MM.1S (cell line): ENCODE measurements at regions not wholly inside any gene's neighbourhood (a gene's known extent, or its start where the extent isn't known, plus 50 kb on each side); places are given as distances from the start of the nearest gene placed in this dataset.

Source experiments
- DNase-seq: peaks from one replicate; pipeline ENCODE4 v3.0.0-alpha.2; 2015
- H2AFZ ChIP-seq: fragments of 300-600 bp; sonication (generic); 2 replicates; pipeline ENCODE4 v1.6.0; 2016; ENCODE audit warnings: antibody characterized with exemption, low read length
- H3F3A ChIP-seq: fragments of 300-600 bp; sonication (generic); 2 replicates; pipeline ENCODE4 v1.6.1; 2016; ENCODE audit warnings: mild to moderate bottlenecking, antibody characterized with exemption, low read length, moderate library complexity, mixed read lengths; ENCODE audit not compliant: insufficient read depth
- H3K27ac ChIP-seq: fragments of 300-600 bp; sonication (generic); 2 replicates; pipeline ENCODE4 v1.5.1; 2016; ENCODE audit warnings: mild to moderate bottlenecking, low read length
- H3K27me3 ChIP-seq: fragments of 300-600 bp; sonication (generic); replicated peaks from 2 replicates; pipeline ENCODE4 v1.6.0; 2016; ENCODE audit warnings: low read length; ENCODE audit not compliant: insufficient read depth
- H3K36me3 ChIP-seq: fragments of 300-600 bp; sonication (generic); replicated peaks from 2 replicates; pipeline ENCODE4 v1.6.1; 2016; ENCODE audit warnings: mild to moderate bottlenecking, low read length, mixed read lengths; ENCODE audit not compliant: insufficient read depth
- H3K4me1 ChIP-seq: fragments of 300-600 bp; sonication (generic); 2 replicates; pipeline ENCODE4 v1.6.1; 2016; ENCODE audit warnings: low read length, mixed read lengths
- H3K4me2 ChIP-seq: fragments of 300-600 bp; sonication (generic); 2 replicates; pipeline ENCODE4 v1.6.0; 2016; ENCODE audit warnings: low read depth, low read length
- H3K4me3 ChIP-seq: fragments of 300-600 bp; sonication (generic); 2 replicates; pipeline ENCODE4 v1.5.1; 2016; ENCODE audit warnings: low read length, mixed read lengths
- H3K79me2 ChIP-seq: fragments of 300-600 bp; sonication (generic); 2 replicates; pipeline ENCODE4 v1.6.1; 2016; ENCODE audit warnings: mixed run types, low read length, mixed read lengths
- H3K9ac ChIP-seq: fragments of 300-600 bp; sonication (generic); 2 replicates; pipeline ENCODE4 v1.6.1; 2016; ENCODE audit warnings: low read length, mixed read lengths
- H3K9me2 ChIP-seq: fragments of 300-600 bp; sonication (generic); replicated peaks from 2 replicates; pipeline ENCODE4 v1.6.1; 2016; ENCODE audit warnings: mild to moderate bottlenecking, low read length, mixed read lengths; ENCODE audit not compliant: insufficient read depth
- H3K9me3 ChIP-seq: fragments of 300-600 bp; sonication (generic); replicated peaks from 2 replicates; pipeline ENCODE4 v1.6.1; 2016; ENCODE audit warnings: mild to moderate bottlenecking, low read length, mixed read lengths; ENCODE audit not compliant: insufficient read depth
- H4K20me1 ChIP-seq: fragments of 300-600 bp; sonication (generic); 2 replicates; pipeline ENCODE4 v1.6.1; 2016; ENCODE audit warnings: mild to moderate bottlenecking, low read length, moderate library complexity, mixed read lengths; ENCODE audit not compliant: insufficient read depth
- EZH2 ChIP-seq: fragments of 300-600 bp; sonication (generic); optimal IDR thresholded peaks from 2 replicates; pipeline ENCODE3; 2017; ENCODE audit warnings: low read depth, mild to moderate bottlenecking, antibody characterized with exemption, low read length, mixed read lengths
- EZH2phosphoT487 ChIP-seq: fragments of 300-600 bp; sonication (generic); IDR thresholded peaks from 2 replicates; pipeline ENCODE4 v1.6.1; 2018; ENCODE audit warnings: antibody characterized with exemption, low read length
- TF ChIP-seq, protein P1 (sequence below): fragments of 300-600 bp; sonication (generic); IDR thresholded peaks from 2 replicates; pipeline ENCODE4 v1.5.1; 2016; ENCODE audit warnings: antibody characterized with exemption, low read length, mixed read lengths

GRCh38 chr4:38535717-38536116, 128.3 kb upstream of the KLF3 start:
- Histone ChIP-seq H4K20me1 (no peaks in the 10 kb centered on the region), H3F3A (no peaks in the 10 kb centered on the region), H2AFZ (no peak overlapping the region), H3K4me3 (no peak overlapping the region), H3K27ac (no peak overlapping the region), H3K27me3 (no peaks in the 10 kb centered on the region), H3K4me2 (no peak overlapping the region), H3K9ac (no peak overlapping the region), H3K79me2 (no peaks in the 10 kb centered on the region), H3K9me2 (no peaks in the 10 kb centered on the region), H3K36me3 (no peaks in the 10 kb centered on the region), H3K9me3 (no peaks in the 10 kb centered on the region), H3K4me1 (no peaks in the 10 kb centered on the region)
- no peak for DNase-seq
- TF ChIP-seq EZH2phosphoT487 = no peak
- TF ChIP-seq EZH2 = no peak
- TF ChIP-seq, protein P1, sequence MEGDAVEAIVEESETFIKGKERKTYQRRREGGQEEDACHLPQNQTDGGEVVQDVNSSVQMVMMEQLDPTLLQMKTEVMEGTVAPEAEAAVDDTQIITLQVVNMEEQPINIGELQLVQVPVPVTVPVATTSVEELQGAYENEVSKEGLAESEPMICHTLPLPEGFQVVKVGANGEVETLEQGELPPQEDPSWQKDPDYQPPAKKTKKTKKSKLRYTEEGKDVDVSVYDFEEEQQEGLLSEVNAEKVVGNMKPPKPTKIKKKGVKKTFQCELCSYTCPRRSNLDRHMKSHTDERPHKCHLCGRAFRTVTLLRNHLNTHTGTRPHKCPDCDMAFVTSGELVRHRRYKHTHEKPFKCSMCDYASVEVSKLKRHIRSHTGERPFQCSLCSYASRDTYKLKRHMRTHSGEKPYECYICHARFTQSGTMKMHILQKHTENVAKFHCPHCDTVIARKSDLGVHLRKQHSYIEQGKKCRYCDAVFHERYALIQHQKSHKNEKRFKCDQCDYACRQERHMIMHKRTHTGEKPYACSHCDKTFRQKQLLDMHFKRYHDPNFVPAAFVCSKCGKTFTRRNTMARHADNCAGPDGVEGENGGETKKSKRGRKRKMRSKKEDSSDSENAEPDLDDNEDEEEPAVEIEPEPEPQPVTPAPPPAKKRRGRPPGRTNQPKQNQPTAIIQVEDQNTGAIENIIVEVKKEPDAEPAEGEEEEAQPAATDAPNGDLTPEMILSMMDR = no peak

- H4K20me1 ChIP-seq = no peaks in the 10 kb centered on the region
- no peaks in the 10 kb centered on the region for H3K36me3 ChIP-seq
- H3K27me3 ChIP-seq = no peaks in the 10 kb centered on the region
- H3F3A ChIP-seq = no peaks in the 10 kb centered on the region
- H3K4me2 ChIP-seq = no peak overlapping the region
- H2AFZ ChIP-seq = no peak overlapping the region
- DNase-seq = no peak
- H3K79me2 ChIP-seq = no peaks in the 10 kb centered on the region
- H3K4me3 ChIP-seq = no peak overlapping the region
- H3K27ac ChIP-seq = no peak overlapping the region
- H3K4me1 ChIP-seq = no peaks in the 10 kb centered on the region
- H3K9me3 ChIP-seq = no peaks in the 10 kb centered on the region
- TF ChIP-seq, protein P1 = no peak
- no peak for TF ChIP-seq EZH2
- TF ChIP-seq EZH2phosphoT487 = no peak
- no peak overlapping the region for H3K9ac ChIP-seq
- no peaks in the 10 kb centered on the region for H3K9me2 ChIP-seq
Observed at GRCh38 chr4:38536716-38537115, 127.3 kb upstream of the KLF3 start.

DNA sequence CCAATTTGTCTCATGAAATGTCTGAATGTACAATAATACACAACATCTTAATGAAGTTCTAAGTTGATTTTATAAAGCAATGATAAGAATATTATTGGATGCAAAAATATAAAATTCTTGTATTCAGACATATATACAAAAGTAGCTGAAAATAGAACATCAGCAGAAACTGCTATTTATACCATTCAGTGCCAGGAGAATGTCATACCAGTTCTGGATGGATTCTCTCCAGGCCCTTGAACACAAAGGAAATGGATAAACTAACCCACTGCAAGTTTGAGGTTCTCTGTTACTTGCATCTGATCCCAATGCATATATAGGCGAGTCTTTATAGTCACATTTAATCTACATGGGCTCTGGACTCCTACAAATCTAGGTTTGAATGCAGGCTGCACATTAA, 126.3 kb upstream of the KLF3 start:
- H3K79me2 ChIP-seq = no peaks in the 10 kb centered on the region
- H3K9me3 ChIP-seq = no peaks in the 10 kb centered on the region
- H2AFZ ChIP-seq = no peak overlapping the region

More for the DNA sequence above, 126.3 kb upstream of the KLF3 start:
- H3K9me2 ChIP-seq = no peaks in the 10 kb centered on the region
- H3K36me3 ChIP-seq = no peaks in the 10 kb centered on the region
- no peak overlapping the region for H3K4me2 ChIP-seq
- no peak overlapping the region for H3K9ac ChIP-seq
- TF ChIP-seq EZH2phosphoT487 = no peak
- TF ChIP-seq EZH2 = no peak
- TF ChIP-seq, protein P1 = no peak
- no peak overlapping the region for H3K4me3 ChIP-seq
- no peak overlapping the region for H3K27ac ChIP-seq
- no peaks in the 10 kb centered on the region for H3K27me3 ChIP-seq
- no peaks in the 10 kb centered on the region for H3F3A ChIP-seq
- no peaks in the 10 kb centered on the region for H4K20me1 ChIP-seq
- DNase-seq = no peak
- no peaks in the 10 kb centered on the region for H3K4me1 ChIP-seq
